ENCODE measurements at regions not wholly inside any gene's neighbourhood (a gene's known extent, or its start where the extent isn't known, plus 50 kb on each side); places are given as distances from the start of the nearest gene placed in this dataset.
"Not testable (repeated sequence)": the region's sequence is repeated elsewhere in the genome, so short reads cannot be mapped to it uniquely, and the experiment has no call there.

DNA sequence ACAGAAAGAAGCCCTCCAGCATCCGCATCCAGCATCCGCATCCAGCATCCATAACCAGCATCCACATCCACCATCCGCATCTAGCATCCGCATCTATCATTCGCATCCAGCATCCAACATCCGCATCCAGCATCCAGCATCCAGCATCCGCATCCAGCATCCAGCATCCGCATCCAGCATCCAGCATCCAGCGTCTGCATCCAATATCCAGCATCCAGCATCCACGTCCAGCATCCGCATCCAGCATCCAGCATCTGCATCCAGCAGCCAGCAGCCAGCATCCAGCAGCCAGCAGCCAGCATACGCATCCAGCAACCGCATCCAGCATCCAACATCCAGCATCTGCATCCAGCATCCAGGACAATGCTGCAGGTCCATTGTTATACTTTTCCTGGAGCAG, 671.0 kb upstream of the C16orf82 start:
- DNase-seq (ENCODE audit: low read depth) = no peak

GRCh38 chr16:26396511-26397235, 670.1 kb upstream of the C16orf82 start:
- DNase-seq (ENCODE audit: low read depth) = no peak

- DNase-seq (ENCODE audit: low read depth) = no peak
These were observed 652.9 kb upstream of the C16orf82 start for GRCh38 chr16:26413780-26414179.

DNA sequence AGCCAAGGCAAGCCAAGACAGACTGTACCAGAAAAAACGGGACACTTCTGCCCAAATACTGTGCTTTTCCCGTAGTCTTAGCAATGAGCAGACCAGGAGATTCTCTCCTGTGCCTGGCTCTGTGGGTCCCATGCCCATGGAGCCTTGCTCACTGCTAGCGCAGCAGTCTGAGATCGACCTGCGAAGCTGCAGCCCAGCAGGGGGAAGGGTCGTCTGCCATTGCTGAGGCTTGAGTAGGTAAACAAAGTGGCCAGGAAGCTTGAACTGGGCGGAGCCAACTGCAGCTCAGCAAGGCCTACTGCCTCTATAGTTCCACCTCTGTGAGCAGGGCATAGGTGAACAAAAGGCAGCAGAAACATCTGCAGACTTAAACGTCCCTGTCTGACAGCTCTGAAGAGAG, 647.3 kb upstream of the C16orf82 start:
- not testable (repeated sequence) for DNase-seq (ENCODE audit: low read depth)

- DNase-seq (ENCODE audit: low read depth) = no peak
These were observed 636.1 kb upstream of the C16orf82 start for GRCh38 chr16:26430618-26431017.

DNA sequence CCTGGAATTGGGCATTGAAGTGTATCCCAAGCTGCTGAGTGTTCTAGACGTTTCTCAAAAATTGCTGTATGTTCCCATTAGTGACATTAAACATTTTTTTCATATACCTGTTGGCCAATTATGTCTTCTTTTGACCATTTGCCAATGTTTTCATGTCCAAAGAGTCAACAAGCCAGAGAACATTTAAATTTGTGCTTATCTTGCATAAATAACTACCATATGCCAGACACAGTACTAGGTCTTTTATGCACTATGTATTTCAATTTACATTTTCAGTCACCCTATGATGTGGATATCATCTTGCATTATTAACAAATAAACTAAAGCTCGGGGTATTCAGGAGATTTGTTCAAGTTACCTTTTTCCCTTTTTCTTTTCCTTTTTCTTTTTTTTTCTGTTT, 632.9 kb upstream of the C16orf82 start:
- DNase-seq (ENCODE audit: low read depth) = no peak

DNA sequence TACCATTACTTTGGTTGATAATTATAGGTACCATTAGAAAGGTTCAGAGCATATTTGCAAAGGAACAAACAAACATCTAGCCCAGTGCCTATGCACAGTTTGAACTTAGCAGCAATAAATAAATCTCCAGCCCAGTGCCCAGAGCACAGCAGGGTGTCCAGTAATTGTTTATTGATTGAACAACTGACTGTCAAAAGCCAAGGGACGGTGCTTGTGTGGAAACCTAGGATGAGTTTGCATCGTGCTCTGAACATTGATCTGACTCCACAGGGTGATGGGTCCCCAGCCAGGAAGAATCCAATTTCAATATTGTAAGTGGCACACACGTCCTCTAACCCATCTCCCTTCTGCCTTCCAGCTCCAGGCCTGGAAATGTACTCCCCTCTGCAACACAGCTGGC, 625.5 kb upstream of the C16orf82 start:
- DNase-seq (ENCODE audit: low read depth) = no peak

GRCh38 chr16:26442321-26442720, 624.4 kb upstream of the C16orf82 start:
- DNase-seq (ENCODE audit: low read depth) = no peak

- no peak for DNase-seq (ENCODE audit: low read depth)
These were observed 619.2 kb upstream of the C16orf82 start for GRCh38 chr16:26447570-26447969.

- DNase-seq (ENCODE audit: low read depth) = no peak
These were observed 613.5 kb upstream of the C16orf82 start for GRCh38 chr16:26453215-26453614.

DNA sequence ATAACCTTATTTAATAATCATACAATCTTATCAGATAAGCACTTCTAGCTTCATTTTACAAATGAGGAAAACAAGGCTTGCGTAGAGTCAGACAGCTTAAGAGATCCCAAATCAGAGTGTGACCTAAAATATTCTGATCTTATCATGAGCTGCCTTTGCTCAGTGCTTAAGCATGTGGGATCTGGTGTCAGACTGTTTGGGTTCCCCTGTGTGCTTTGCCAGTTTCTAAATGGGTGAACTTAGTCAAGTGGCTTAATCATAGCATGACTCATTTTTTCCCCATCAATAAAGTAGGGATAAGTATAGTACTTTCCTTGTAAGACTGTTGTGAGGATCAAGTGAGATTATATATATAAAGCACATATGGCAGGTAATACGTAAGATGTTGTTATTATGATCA, 612.6 kb upstream of the C16orf82 start:
- no peak for DNase-seq (ENCODE audit: low read depth)

DNA sequence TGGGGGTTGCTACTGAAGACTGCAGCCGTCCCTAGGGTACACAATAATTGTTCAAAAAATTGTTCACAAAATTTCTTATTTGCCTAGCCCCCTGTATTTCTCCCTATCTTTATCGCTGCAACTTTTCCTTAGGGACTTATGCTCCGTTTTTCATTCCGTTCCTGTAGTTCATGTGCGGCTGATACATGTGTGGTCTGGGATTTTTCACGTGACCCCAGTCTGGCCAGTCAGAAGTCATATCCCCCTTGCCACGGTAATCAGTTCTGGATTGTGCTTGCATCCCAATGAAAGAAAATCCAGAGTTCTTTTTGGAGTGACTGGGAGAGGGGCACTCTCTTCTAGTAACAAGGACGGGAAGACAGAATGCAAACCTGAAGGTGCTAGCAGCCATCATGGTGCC, 610.7 kb upstream of the C16orf82 start:
- DNase-seq (ENCODE audit: low read depth) = no peak

DNA sequence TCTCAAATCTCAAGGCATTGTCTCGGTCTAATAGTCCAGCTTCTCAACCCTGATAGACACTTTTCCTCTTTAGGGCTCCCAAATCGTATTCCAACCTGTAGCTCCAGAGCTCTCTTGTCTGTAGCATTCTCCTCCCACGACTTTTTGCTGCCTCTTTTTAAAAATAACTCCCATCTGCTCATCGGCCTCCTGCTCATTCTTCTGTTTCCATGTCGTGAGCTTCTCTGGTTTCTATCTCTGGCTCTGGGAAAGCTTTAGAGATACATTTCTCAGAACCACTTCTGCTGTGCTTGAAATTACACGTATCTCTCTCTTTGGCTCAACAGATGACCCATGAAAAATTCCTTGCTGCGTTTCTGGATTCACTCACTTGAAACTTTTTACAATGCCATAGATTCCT, 609.6 kb upstream of the C16orf82 start:
- DNase-seq (ENCODE audit: low read depth) = no peak

DNA sequence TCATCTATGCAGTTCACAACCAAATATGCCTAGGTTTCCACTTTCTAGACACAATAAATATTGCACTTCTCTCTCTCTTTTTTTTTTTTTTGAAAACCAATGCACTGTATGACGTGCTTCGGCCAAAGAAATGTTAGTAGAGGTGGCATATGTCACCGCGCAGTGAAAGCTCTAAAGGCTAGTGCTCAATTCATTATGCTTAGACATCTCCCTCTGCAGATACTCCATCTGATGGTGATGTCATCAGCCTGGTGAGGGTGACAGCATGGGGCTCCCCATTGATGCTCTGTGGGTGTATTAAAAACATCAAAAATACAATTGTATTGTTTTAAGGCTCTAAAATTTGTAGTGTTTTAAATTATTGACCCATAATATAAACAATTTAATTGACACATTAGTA, 608.8 kb upstream of the C16orf82 start:
- no peak for DNase-seq (ENCODE audit: low read depth)

GRCh38 chr16:26464576-26465266, 602.0 kb upstream of the C16orf82 start:
- no peak for DNase-seq (ENCODE audit: low read depth)

GRCh38 chr16:26474405-26474804, 592.3 kb upstream of the C16orf82 start:
- not testable (repeated sequence) for DNase-seq (ENCODE audit: low read depth)

DNA sequence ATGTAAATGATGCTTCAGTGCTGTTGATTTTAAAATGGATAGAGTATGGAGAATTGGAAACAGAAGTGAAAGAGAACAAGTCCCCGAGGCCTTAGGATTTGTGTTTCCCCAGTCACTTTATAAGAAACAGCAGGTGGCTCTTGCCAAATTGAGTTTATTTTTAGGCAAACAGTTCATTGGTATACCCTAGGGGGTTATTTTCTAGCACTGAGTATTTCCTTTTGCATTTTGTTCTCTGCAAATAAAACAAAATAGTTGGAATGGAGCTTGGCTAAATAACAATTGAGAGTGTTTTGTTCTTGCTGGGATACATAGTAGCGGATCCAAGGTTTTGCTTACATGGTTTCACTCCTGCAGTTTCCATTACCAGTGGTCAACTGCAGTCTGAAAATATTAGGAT, 591.1 kb upstream of the C16orf82 start:
- no peak for DNase-seq (ENCODE audit: low read depth)

GRCh38 chr16:26491101-26491670, 575.5 kb upstream of the C16orf82 start:
- DNase-seq (ENCODE audit: low read depth) = no peak

DNA sequence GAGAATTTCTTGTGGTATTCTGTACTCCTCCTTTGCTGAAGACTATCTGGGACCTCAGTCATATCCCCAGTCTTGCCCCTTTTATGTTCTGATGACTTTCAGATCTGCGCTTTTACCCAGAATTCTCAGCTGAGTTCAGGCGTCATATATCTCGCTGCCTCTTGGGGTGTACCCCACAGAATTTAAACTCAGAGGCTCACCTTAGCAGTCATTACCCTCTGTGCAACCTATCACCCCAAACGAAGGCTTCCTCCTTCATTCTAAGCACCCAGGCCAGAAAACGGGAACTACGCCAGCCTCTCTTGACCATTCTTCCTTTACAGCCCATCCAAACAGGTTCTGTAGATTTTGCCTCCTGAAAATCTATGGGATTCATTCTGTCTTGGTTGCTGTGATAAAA, 574.8 kb upstream of the C16orf82 start:
- no peak for DNase-seq (ENCODE audit: low read depth)

- DNase-seq (ENCODE audit: low read depth) = no peak
These were observed 573.0 kb upstream of the C16orf82 start for GRCh38 chr16:26493751-26494150.

- no peak for DNase-seq (ENCODE audit: low read depth)
These were observed 568.8 kb upstream of the C16orf82 start for GRCh38 chr16:26497896-26498295.

GRCh38 chr16:26500326-26500725, 566.4 kb upstream of the C16orf82 start:
- no peak for DNase-seq (ENCODE audit: low read depth)

DNA sequence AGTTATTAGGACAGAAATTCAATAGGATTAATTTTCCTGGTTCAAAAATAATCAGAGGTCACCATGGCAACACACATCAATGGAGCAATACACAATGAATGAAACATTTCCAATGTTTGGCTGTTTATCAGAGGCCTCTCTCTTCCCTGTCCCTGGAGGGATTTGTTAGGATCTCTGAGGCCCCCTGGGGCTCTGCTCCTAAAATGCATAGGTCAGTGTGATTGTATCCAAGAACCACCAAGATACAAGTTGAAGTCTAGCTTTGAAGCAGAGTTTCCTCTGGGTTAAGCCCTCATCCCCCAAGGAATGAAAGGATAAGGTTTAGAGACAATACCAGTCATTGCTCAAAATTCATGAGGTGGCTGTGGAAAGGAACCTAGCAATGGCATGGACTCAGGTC, 561.2 kb upstream of the C16orf82 start:
- DNase-seq (ENCODE audit: low read depth) = no peak

DNA sequence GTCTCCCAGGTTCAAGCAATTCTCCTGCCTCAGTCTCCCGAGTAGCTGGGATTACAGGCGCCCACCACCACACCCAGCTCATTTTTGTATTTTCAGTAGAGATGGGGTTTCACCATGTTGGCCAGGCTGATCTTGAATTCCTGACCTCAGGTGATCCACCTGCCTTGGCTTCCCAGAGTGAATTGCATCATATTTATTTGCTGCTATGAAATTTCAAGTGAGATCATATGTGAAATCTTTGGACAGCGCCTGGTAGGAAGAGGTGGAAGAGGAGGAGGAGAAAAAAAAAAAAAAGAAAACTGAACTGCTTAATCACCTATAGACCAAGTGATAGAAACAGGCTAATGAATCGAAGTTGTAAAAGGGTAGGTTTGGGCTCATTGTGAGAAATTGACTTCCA, 557.8 kb upstream of the C16orf82 start:
- not testable (repeated sequence) for DNase-seq (ENCODE audit: low read depth)
